ES-I3 (cell line): ENCODE measurements at regions not wholly inside any gene's neighbourhood (a gene's known extent, or its start where the extent isn't known, plus 50 kb on each side); places are given as distances from the start of the nearest gene placed in this dataset.

Source experiments
- H3K36me3 ChIP-seq: 2 replicates; pipeline ENCODE4 v1.6.1; 2013; ENCODE audit warnings: mild to moderate bottlenecking, low read length, control low read depth, moderate library complexity; ENCODE audit not compliant: insufficient read depth
- H3K4me1 ChIP-seq: 2 replicates; pipeline ENCODE4 v1.6.1; 2013; ENCODE audit warnings: mild to moderate bottlenecking, control low read depth, low read length; ENCODE audit not compliant: insufficient read depth
- H3K9ac ChIP-seq: 2 replicates; pipeline ENCODE4 v1.6.1; 2013; ENCODE audit warnings: low read depth, mild to moderate bottlenecking, low read length, moderate library complexity
- H3K9me3 ChIP-seq: 2 replicates; pipeline ENCODE4 v1.6.1; 2013; ENCODE audit warnings: mild to moderate bottlenecking, low read length, moderate library complexity; ENCODE audit not compliant: control insufficient read depth, insufficient read depth

DNA sequence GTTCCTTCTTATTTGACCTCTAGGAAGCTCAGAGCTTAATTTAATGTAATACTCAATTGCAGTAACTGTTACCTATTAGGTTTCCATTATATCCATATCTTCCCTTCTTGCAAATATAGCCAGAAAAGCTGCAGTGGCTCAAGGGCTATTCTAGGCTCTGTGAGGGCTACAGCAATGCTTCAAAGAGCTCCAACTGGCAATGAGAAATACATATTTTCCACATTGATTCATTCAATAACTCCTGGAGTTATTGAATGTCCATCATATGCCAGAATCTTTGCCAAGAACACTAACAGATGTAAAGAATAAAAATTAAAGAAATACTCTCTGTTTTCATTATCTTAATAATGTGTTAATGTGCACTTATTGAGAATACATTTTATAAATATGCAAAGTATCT, 396.9 kb upstream of the PAPPA start:
- H3K36me3 ChIP-seq: no peaks in the 10 kb centered on the region
- H3K4me1 ChIP-seq: peaks cover 4% of the 10 kb centered on the region
- no peaks in the 10 kb centered on the region for H3K9me3 ChIP-seq
- H3K9ac ChIP-seq: no peak overlapping the region

DNA sequence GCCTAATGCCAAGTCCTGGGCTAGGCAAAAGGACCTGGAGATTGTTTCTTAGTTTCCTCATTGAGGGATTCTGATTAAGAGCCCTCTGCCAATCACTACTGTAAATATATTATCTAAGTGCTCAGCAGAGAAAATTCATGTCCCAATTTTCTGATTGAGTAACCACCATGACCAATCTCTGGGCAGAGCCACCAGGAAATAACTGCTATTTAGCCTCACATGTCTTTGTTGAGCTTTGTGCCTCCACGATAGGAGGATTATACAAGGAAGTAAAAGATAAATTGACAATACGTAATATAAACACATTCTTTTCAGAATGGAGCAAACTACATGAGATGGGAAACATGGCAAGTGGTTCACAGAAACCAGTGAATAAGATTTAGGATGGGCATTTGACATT, 396.1 kb upstream of the PAPPA start:
- Histone ChIP-seq H3K36me3 (no peaks in the 10 kb centered on the region), H3K9me3 (no peaks in the 10 kb centered on the region), H3K4me1 (peaks cover 4% of the 10 kb centered on the region), H3K9ac (no peak overlapping the region)

DNA sequence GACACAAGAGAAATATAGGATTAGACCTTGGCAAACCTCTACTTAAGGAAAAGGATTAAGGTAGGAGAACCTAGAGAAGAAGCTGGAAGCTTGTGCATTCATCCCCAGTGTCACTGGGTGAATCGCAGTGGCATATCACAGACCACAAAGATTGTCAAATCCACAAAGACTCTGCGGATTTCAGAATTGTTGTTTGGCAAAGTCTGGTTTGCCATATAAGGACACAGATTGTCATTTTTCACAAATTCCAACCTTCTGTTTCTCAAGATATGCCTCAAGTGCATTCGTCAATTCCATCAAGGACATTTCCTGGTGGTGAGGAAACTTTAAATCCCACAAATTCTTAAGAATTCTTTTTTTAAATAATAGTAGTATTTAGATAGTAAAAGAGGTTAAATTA, 395.1 kb upstream of the PAPPA start:
- no peaks in the 10 kb centered on the region for H3K9me3 ChIP-seq
- peaks cover 4% of the 10 kb centered on the region for H3K4me1 ChIP-seq
- H3K36me3 ChIP-seq: no peaks in the 10 kb centered on the region
- no peak overlapping the region for H3K9ac ChIP-seq

DNA sequence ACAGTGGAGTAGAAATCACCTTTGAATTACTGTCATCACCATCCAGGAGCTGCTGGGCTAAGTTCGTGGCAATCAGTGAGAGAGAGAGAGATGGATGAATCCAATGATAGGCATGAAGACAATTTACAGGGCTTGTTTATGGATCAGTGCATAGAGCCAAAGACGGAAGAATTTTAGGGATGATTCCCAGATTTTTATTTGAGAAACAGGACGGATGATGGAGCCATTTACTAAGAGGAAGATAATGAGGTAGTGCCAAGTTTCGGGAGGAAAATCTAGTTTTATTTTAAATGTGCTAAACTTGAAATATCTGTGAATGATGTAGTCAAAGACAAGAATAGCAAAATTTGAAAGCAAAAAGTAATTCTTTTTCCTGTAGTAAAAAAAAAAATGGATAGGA, 394.2 kb upstream of the PAPPA start:
- H3K9ac ChIP-seq: no peak overlapping the region
- no peaks in the 10 kb centered on the region for H3K9me3 ChIP-seq
- H3K36me3 ChIP-seq: no peaks in the 10 kb centered on the region
- peaks cover 4% of the 10 kb centered on the region for H3K4me1 ChIP-seq

DNA sequence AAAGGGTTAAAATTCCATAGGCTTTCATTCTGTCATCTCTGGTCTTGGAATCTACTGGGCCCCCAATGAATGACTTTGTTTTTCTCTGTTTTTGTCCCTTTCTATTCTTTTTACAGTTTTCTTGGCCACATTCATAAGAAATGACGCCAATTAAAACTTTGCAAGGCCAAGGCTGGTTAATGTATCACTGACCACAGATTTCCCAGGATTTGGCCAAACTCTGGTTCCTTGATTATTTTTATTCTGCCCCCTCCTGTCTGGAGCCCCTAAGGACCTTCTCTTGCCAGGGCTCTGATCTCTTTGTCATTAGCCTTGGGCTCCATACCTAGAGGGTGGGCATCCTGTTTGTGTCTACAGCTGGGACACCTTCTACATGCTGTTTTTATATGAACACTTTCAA, 388.9 kb upstream of the PAPPA start:
- Histone ChIP-seq H3K4me1 (no peaks in the 10 kb centered on the region), H3K9ac (no peak overlapping the region), H3K36me3 (no peaks in the 10 kb centered on the region), H3K9me3 (no peaks in the 10 kb centered on the region)

DNA sequence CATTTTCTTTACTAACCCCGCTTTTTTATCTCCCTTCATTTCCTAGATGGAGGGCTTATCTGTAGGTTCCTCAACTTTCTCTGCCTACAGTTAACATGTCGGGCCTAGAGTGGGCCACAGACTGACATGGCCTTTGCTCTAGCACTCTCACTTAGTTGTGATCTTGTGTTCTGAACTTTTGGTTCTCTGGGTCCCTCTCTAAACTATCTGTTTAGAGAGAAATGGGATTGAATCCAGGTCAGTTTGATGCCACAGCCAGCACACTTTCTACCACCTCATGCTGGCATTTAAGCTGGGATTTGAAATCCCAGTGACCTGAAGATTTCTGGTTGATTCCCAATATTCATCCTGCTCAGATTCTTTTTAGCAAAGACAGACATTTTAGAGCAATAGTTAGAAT, 388.5 kb upstream of the PAPPA start:
- no peaks in the 10 kb centered on the region for H3K4me1 ChIP-seq
- no peaks in the 10 kb centered on the region for H3K36me3 ChIP-seq
- H3K9ac ChIP-seq: no peak overlapping the region
- no peaks in the 10 kb centered on the region for H3K9me3 ChIP-seq

DNA sequence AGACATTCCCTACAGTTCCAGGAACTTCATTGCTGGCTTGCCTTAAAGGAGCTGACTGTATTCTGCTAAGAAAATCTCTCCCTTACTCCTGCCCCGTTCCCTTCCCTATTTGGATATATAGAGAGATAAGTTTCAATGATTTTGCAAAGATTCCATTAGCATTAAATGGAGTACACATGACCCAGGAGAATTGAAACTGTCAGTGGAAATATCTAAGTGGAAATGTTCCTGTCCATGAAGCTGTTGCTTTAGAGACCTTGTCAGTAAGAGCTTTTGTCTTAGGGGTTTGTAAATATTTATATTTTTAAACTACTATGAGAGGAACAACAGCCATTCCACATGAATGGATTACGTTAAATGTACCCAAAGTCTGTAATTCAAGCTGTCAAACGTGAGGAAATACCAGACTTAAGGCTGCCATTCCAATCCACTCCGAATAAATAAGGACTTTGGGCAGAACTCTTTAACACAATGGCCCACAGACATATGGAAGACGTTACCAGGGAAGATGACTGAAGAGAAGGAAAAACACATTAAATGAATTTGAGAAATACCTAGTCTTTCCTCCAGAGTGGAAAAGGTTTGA, 387.1 kb upstream of the PAPPA start:
- H3K9me3 ChIP-seq: no peaks in the 10 kb centered on the region
- H3K36me3 ChIP-seq: no peaks in the 10 kb centered on the region
- H3K4me1 ChIP-seq: no peaks in the 10 kb centered on the region
- no peak overlapping the region for H3K9ac ChIP-seq

DNA sequence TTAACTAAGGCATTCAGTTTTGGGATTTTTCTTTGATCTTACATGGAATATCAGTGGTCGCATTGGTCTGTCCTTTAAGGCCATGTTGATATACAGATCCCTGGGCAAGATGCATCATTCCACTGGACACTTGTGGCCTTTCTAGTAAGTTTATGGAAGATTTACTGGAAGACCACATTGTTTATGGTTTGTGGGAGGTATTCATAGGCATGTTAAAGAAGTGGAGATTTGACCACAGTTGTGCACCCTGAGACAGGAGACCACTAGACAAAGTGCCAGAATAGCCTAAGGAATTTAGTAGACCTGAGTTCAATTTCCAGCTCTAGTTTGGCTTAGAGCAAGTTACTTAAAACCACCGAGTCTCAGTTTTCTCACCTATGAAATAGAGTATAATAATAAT, 383.1 kb upstream of the PAPPA start:
- Histone ChIP-seq H3K9ac (no peak overlapping the region), H3K4me1 (no peaks in the 10 kb centered on the region), H3K9me3 (no peaks in the 10 kb centered on the region), H3K36me3 (no peaks in the 10 kb centered on the region)

DNA sequence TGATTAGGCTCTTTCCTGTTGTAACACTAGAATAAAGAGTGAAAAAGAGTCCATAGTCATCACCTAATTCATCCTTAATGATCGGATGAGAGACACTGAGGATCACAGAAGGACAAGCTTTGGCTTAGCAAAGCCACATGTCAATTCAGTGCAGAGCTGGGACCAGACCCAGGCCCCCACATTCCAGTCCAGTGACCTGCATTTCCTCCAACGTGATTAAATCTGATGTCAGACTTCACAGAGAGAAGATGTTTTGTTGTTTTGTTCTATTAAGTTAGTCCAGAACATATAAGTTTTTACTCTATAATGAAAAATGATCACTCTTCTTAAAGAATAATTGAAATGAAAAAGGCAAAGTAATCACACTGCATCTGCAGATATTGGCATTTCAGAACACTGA, 377.9 kb upstream of the PAPPA start:
- Histone ChIP-seq H3K36me3 (no peaks in the 10 kb centered on the region; the same call in 1 of the 2 replicates), H3K4me1 (no peaks in the 10 kb centered on the region), H3K9ac (no peak overlapping the region), H3K9me3 (no peaks in the 10 kb centered on the region)

DNA sequence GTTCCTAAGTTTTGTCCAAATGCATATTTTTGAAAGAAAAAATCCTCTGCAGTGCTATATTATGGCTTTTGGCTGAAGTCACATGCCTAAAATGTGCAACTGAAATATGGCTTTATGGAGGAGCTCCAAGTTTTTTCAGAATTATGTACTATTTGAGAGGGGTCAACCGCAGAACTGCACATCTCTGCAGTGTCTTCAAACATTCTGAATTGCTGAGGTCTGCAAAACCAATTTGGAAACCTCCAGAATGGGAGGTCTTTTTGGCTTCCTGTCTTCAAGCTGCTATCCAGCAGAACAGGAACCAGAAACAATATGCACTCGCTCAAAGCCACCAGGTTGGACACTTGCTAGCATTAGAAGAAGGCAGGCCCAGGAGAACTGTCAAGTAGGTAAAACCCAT, 376.0 kb upstream of the PAPPA start:
- H3K9me3 ChIP-seq: no peaks in the 10 kb centered on the region
- no peaks in the 10 kb centered on the region for H3K4me1 ChIP-seq
- no peak overlapping the region for H3K9ac ChIP-seq
- H3K36me3 ChIP-seq: no peaks in the 10 kb centered on the region; the same call in 1 of the 2 replicates

DNA sequence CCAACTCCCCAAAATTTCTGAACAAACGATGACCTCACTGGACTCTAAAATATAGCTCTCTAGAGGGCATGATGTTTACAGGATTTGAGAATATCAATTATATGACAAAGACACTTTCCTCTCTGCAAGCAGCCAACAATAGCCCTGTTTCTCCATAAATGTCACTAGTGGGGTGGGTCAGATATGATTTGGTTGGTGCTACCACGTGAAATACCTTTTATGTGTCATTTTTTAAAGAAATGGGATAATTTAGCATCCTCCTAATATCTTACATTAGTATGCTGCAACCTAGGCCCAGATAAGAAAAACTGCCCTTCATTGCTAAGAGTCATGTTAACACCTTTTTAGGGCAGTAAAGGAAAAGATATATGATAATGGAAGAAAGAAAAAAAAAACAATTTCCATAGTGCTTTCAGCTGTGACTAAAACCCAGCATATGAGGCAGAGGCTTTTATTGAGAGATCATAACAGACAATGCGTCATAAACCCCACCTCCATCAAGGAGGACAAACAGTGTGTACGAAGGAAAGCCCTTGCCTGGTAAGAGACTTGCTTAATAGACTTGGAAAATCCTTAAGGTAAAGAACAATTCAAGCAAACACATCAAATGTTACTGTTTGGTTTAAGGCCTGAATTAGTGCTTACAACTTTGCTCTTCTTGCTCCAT, 372.4 kb upstream of the PAPPA start:
- H3K4me1 ChIP-seq: no peaks in the 10 kb centered on the region
- no peaks in the 10 kb centered on the region for H3K9me3 ChIP-seq
- no peak overlapping the region for H3K9ac ChIP-seq

DNA sequence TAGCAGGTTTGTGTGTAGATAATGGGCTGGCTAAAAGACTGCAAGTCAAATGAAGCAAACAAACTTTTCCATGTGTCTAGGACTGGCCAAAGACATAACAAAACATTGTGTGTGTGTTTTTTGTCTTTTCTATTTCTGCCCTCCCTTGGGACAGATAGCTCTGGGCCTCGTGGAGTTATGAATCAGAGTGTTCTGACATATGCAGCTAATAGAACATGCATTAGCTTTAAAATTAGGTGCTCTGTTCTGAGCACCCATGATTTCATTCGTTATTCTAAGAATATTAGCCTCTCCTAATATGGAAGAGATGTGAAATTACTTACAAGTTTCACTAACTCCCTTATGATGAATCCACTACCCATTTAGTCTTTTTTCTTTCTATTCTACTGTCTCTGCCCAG, 367.3 kb upstream of the PAPPA start:
- no peaks in the 10 kb centered on the region for H3K36me3 ChIP-seq
- H3K9me3 ChIP-seq: no peaks in the 10 kb centered on the region
- peaks cover 22% of the 10 kb centered on the region; the same call in 1 of the 2 replicates for H3K4me1 ChIP-seq
- no peak overlapping the region for H3K9ac ChIP-seq

More for the DNA sequence above, 372.4 kb upstream of the PAPPA start:
- H3K36me3 ChIP-seq: no peaks in the 10 kb centered on the region; the same call in 1 of the 2 replicates

DNA sequence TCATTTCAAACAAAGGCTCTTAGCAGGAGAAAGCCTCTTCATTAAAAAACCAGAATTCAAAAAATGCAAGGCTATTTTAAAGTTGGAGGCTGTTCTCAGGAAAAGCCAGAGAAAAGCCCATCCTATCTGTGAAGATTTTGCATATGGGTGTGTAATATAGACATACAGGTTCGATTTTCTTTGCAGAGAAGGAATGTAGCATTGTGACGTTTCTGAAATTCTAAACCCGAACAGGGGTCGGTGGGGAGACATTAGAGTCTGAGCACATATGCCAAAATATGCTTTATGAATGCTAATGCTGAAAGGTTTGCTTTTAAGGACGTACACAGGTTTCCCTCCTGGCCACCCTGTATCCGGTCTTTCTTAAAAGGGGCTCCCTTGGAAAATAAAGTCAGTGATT, 363.1 kb upstream of the PAPPA start:
- H3K9ac ChIP-seq: no peak overlapping the region
- no peaks in the 10 kb centered on the region for H3K9me3 ChIP-seq
- H3K36me3 ChIP-seq: no peaks in the 10 kb centered on the region
- H3K4me1 ChIP-seq: peaks cover 22% of the 10 kb centered on the region; the same call in 1 of the 2 replicates

DNA sequence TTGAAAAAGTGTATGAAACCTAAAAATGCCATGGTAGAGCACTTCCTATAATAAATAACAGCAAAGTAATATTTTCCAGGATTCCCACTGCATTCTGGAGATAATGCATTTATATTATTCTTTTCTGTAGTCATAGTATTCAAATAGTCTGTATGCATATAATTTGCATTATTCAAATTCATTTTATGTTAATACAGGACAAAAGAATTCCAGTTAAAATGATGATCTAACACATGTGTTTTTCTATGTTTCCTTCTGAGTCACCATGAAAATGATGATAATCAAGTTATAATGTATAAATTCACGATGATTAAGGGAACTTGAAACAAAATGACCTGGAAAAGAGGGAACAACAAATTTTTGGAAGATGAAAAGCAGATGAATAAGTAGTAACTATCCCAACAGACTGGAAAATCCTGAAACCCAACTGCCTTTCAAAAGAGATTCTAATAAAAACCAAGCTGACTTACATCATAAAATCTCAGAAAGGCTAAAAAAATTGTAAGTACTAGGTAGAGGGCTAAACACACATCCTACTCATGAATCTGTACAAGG, 358.6 kb upstream of the PAPPA start:
- H3K9me3 ChIP-seq: no peaks in the 10 kb centered on the region
- H3K36me3 ChIP-seq: no peaks in the 10 kb centered on the region
- H3K9ac ChIP-seq: no peak overlapping the region
- 0 out of 2 replicates have a peak, but pooled peaks cover 6% of the 10 kb centered on the region for H3K4me1 ChIP-seq

DNA sequence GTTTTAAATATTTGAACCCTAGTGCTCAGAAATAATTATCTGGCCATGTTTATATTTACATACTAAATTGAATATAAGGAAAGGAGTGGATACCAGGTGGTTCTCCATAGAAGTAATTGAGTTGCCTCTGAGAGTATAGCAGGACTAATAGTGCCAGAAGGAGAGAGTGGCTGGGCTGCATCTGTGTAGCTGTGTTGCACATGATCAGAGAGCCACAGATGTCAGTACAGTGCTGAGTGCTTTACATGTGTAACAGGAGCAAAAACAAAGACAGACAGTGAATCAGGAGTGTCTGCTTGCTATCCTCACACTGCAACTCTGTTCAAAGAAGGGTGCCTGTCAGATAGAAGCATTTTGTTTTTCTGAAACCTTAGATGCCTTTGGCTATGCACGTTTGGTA, 353.9 kb upstream of the PAPPA start:
- H3K9ac ChIP-seq: no peak overlapping the region
- H3K9me3 ChIP-seq: no peaks in the 10 kb centered on the region
- peaks cover 5% of the 10 kb centered on the region for H3K36me3 ChIP-seq
- H3K4me1 ChIP-seq: no peaks in the 10 kb centered on the region
